ENCODE measurements at regions not wholly inside any gene's neighbourhood (a gene's known extent, or its start where the extent isn't known, plus 50 kb on each side); places are given as distances from the start of the nearest gene placed in this dataset.

GRCh38 chr2:7819850-7820249 lies 862.0 kb upstream of the ID2 start:
- no peak for DNase-seq (ENCODE audit: extremely low spot score)
- POLR2A ChIA-PET, result no interaction called here

GRCh38 chr2:7824211-7824610 lies 857.6 kb upstream of the ID2 start:
- no peak for DNase-seq (ENCODE audit: extremely low spot score)
- CTCF ChIA-PET, result no interaction called here

More at GRCh38 chr2:7819850-7820249, 862.0 kb upstream of the ID2 start:
- no peak for TF ChIP-seq CTCF (IDR thresholded peaks at IDR 0.05; ENCODE audit: control extremely low read depth, extremely low read depth, low read depth, missing control alignments)
- CTCF ChIA-PET, result interaction anchor here (1.0 to 1.4 kb wide), 2 partner anchors 11 to 17 kb away, joined by 3 to 4 read pairs; no protein-coding TSS in a partner anchor

GRCh38 chr2:7825591-7826312 lies 856.1 kb upstream of the ID2 start:
- ChIA-PET POLR2A (interaction anchor here (0.9 kb wide), 1 partner anchor 856 kb away, joined by 5 read pairs; the partner anchor contains the start of gene ID2), CTCF (interaction anchor here (1.2 to 1.6 kb wide), 2 partner anchors 22 to 36 kb away, joined by 3 to 5 read pairs; no protein-coding TSS in a partner anchor)
- TF ChIP-seq CTCF (IDR thresholded peaks at IDR 0.05; ENCODE audit: control extremely low read depth, extremely low read depth, low read depth, missing control alignments), result no peak
- peak; percentile 72 for DNase-seq (ENCODE audit: extremely low spot score)

More at GRCh38 chr2:7824211-7824610, 857.6 kb upstream of the ID2 start:
- TF ChIP-seq CTCF (IDR thresholded peaks at IDR 0.05; ENCODE audit: control extremely low read depth, extremely low read depth, low read depth, missing control alignments), result no peak
- POLR2A ChIA-PET, result no interaction called here

- DNase-seq (ENCODE audit: extremely low spot score), result no peak
- ChIA-PET CTCF (interaction anchor here (0.7 kb wide), 1 partner anchor 24 kb away, joined by 3 read pairs; no protein-coding TSS in a partner anchor), POLR2A (no interaction called here)
- TF ChIP-seq CTCF (IDR thresholded peaks at IDR 0.05; ENCODE audit: control extremely low read depth, extremely low read depth, low read depth, missing control alignments), result no peak
Measured at GRCh38 chr2:7826656-7827055, 855.2 kb upstream of the ID2 start.

- TF ChIP-seq CTCF (IDR thresholded peaks at IDR 0.05; ENCODE audit: control extremely low read depth, extremely low read depth, low read depth, missing control alignments), result no peak
- ChIA-PET POLR2A (no interaction called here), CTCF (no interaction called here)
- DNase-seq (ENCODE audit: extremely low spot score), result no peak
Measured at GRCh38 chr2:7829241-7829640, 852.6 kb upstream of the ID2 start.

GRCh38 chr2:7830616-7831015 lies 851.2 kb upstream of the ID2 start:
- no peak for TF ChIP-seq CTCF (IDR thresholded peaks at IDR 0.05; ENCODE audit: control extremely low read depth, extremely low read depth, low read depth, missing control alignments)
- no peak for DNase-seq (ENCODE audit: extremely low spot score)
- POLR2A ChIA-PET, result no interaction called here
- CTCF ChIA-PET, result interaction anchor here (1.8 kb wide), 1 partner anchor 11 kb away, joined by 4 read pairs; no protein-coding TSS in a partner anchor
